ENCODE measurements at regions not wholly inside any gene's neighbourhood (a gene's known extent, or its start where the extent isn't known, plus 50 kb on each side); places are given as distances from the start of the nearest gene placed in this dataset.

- no peak for DNase-seq
These were observed 224.6 kb upstream of the RAB6C start for GRCh38 chr2:129754831-129755230.

DNA sequence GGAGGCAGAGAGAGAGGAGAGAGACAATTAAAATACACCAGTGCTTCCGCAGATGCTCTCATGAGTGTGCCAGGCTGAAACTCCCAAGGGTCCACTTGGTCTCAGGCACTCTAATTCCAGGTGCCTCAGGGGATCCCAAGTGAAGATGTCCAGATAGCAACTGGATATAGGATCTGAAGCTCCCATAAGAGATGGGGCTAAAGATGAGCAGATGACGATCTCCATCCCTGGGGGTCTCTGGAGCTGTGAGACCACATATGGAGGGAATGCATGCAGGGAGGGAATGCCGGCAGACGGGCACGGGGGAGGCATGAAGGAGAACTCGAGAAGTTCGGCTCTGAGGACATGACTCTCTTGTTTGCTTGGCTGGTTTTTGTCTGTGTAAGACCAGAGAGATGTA, 223.7 kb upstream of the RAB6C start:
- DNase-seq, result no peak

DNA sequence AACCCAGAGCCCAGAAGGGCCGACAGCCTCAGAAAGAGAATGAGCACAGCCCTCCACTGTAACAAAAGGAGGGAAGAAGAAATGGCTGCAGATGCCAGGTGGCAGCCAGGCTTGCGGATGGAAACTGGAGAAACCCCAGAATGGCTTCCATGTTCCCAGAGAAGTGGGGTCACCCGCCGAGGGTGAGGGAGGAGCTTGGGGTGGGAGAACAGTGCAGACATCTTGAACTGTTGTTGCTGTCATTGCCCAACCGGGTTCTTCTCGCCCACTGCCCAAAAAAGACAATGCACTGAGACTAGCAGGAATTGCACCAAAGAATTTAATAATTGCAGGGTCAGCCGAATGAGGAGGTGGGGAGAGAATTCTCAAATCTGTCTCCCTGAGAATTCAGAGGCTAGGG, 223.2 kb upstream of the RAB6C start:
- no peak for DNase-seq

DNA sequence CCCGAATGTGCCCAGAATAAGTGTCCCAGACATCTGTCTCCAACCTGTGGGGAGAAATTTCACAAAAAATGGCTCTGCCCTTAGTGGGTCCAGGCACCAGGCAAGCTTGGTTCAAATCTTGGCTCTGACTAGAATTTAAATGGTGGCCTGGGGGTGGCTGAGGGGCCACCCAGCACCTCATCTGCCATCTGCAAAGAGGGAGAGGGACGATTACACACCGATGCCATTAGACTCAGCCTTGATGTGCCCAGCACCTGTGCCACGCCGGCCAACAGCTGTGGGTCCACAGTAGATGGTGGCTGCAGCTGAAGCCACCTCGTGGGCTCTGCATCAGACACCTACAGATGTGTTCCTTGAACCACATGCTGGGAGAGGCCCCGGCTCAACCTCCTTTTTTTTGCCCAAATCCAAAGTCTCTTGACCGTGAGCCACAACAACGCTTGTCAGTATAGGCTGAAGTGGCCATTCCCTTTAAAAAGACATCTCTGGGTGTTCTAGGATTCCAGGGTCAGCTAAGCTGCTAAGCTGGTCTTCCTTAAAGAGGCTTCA, 222.0 kb upstream of the RAB6C start:
- DNase-seq, result no peak

DNA sequence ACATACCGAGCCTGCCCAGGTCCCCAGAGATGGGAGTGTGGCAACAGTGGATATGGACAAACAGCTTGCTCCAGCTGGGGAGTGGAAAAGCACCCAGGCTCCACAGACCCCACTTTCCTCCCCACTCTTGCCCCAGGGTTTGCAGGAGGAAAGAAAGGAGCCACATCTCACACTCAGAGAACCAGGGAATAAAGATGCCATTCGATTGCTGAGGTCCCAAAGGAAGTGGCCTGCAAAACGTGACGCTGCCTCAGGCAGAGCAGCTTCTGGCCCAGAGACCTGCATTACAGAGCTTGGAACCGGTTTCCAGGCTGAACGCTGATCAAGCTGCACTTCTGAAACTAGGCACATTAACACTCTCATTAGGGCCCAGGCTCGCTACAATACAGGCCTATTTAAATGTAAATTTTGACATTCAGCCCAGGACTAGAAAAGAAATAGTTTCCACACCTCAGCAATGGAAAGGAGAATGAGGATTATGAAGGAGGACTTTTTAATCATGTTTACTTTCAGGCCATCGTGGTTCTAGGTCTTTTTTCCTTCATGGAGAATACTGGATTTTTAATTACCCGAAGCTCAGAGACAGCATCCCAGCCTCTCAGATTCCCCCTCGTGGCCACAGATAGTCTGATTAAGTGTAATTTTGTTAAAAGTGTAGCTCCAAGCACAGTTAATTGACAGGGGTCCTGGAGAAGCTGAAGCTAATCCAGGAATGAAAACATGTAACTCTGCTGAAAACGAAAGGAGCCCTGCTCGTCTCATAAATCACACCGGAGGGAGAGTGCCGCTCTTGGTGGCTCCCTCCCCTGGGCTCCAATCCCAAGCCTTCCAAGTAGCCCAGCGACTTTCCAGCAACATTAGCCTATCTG, 221.3 kb upstream of the RAB6C start:
- DNase-seq, result no peak

DNA sequence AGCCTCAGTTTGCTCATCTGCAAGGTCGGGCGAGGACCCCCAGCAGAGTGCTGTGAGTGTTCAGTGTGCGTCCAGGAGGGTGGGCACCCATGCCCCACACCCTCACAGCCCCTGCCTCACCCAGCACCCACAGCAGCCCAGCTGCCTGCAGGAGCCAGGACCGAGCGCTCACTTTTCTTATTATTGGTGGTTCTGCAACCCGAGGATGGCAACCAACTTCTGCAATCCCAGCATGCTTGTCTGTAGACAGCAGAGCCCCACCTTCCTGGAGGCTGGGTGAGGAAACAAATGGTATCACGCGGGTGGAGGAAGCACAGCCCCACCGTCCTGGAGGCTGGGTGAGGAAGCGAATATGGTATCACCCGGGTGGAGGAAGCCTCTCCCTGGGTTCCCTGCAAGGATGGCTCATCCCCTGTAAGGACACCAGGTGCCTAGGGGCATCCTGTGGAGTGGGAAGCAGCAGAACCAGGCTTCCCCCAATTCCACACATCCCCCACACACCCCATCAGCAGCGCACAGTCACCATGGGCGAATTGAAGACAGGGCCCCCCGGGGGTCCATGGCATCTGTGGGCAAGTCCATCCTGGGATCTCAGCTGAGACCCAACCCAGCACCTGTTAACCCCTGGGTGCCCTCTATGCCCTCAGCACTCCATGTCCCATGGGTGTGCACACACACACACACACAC, 220.5 kb upstream of the RAB6C start:
- DNase-seq, result no peak

- DNase-seq, result no peak
These were observed 219.9 kb upstream of the RAB6C start for GRCh38 chr2:129759472-129760010.

DNA sequence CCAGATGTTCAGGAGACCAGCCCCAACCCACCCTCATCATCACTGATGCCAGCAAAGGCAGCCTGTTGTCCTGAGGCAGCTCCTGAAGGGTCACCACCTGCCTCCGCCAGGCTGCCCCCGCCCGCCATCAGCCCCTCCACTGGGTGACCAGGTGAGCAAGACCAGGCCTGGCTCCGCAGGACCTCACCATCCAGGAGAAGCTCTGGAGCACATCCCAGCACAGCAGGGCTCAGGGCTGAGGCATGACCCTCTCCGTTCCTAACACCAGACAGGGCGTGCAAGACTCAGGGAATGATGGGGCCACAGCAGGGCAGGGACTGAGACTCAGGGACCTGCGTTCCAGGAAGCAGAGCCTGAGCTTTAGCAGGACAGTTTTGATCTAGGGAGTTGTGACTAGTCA, 218.8 kb upstream of the RAB6C start:
- no peak for DNase-seq

DNA sequence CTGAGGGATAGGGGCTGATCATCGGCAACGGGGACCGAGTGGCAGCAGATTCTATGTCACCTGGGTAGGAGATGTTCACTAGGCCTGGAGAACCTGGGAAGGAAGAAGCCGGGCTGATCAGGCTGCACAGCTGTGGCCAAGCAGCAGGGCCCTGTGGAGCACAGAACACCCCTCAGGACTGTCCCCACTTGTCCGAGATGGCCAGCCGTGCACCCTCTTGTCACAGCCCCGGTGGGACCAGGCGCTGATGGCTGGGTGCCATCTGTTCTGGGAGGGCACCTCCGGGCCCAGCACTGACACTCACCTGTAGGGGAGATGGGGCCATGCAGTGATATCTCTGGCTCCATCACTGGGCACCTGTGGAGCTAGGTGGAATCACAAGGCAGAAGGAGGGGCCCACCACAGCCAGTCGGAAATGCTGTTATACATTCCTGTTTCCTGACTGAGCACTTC, 217.9 kb upstream of the RAB6C start:
- no peak for DNase-seq

DNA sequence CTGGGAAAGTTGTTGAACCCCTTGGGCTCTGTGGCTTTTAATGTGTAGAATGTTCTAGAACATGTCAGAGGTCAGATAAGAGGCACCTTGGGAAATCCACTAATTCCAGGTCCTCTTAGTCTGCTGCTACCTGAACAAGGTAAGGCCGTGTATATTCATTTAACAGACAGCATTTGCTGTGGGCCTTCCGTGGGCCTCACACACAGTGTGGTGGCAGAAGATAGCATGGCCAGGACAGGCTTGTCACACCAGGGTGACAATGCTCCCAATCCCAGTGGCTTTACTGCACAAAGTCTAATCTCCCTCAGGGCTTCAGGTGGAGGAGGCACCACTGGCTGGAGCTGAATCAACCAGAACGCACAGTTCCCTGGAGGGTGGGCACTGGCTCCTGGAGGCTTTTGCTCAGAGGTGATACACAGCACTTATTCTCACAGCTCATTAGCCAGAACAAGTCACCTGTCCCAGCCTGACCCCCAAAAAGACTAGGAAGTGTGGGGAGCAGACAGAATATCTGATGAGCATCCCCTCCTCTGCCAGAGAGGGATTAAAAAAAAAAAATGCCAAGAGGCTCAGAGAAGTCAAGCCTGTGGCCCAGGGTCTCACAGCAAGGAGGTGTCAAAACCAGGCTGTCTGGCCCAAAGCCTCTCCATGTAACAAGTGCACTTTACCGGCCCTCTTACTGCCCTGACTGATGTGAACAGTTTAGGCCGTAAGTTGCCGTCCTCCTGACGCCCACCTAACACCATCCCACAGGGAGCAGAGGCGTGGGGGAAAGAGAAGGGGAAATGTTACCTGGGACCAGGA, 216.9 kb upstream of the RAB6C start:
- no peak for DNase-seq

GRCh38 chr2:129763190-129763846, 216.1 kb upstream of the RAB6C start:
- no peak for DNase-seq

- DNase-seq, result no peak
These were observed 215.5 kb upstream of the RAB6C start for GRCh38 chr2:129763966-129764365.

DNA sequence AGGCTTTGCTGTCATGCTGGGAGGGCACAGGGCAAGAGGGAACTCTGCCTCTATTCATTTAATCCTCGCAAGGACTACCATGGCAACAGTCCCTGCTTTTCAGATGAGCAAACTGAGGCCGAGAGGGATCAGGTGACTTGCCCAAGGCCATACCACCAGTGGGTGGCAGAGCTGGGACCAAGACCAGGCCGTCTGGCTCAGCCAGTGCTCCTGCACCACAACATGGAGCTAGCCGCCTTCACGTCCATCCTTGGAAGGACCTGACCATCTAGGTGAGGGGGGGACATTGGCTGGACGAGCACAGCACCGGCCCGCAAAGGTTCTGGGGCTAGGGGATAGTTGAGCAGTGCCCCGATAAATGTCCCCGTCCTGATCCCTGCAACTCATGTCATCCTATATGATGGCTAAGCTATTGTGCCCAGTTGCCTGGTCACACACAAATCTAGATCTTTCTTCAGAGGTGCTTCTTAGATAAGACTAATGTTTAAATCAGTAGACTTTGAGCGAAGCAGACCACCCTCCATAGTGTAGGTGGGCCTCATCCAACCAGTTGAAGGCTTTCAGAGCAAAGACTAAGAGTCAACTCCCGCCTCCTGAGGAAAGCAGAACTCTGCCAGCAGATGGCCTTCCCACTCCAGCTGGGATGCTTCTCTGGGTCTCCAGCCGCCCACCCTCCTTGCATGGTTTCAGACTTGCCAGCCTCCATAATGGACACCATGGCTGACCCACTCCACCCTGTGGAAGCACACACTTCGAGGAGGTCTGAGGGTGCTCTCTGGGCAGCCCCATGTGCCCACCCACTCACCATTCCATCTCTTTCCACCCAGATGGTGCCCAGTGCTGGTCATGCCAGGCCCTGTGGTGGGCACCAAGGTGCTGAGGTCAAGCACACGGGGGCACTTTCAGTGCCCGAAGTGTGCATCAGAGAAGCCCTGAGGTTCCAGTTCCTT, 214.8 kb upstream of the RAB6C start:
- DNase-seq, result no peak

DNA sequence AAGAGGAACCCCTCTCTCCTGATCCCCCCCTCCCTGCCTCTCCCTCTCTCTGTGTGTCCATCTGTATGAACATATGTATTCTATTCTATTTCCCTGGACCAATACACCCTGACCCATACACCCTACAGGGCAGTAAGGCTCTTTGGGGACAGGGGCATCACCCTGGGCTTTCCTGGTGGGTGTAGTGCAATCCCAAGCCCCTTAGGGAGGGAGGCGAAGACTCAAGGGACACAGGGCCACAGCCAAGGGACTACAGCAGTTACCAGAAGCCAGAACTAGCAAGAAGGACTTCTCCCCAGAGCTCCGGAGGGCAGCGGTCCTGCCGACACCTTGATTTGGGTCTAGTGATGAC, 214.2 kb upstream of the RAB6C start:
- DNase-seq, result no peak

GRCh38 chr2:129765678-129766351, 213.7 kb upstream of the RAB6C start:
- DNase-seq, result no peak

DNA sequence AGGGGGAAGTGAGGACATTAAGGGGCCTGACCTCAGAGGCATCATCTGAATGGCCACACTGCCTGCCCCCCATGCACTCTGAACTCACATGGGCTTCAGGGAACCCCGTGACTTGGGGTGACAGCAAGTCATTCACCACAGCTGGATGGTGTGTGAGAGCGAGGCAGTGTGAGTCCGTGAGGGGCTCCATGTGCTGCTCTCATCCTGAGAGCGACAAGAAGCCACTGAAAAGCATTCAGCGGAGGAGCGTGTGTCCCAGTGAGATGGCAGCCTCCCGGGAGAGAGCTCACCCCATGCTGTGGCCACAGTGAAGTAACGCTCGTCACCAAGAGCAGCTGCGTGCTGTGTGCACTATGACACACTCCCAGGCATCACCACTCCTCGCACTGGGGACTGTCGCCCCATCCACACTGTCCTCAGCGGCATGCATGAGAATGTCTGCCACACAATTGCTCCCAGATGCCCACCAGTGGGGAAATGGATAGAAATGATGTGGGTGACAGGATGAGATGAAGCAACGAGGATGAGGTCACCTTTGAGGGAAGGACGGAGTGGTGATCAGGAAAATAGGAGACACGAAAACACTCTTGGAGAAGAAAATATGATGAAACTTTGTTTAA, 213.0 kb upstream of the RAB6C start:
- no peak for DNase-seq

GRCh38 chr2:129767346-129768035, 212.0 kb upstream of the RAB6C start:
- no peak for DNase-seq

GRCh38 chr2:129768036-129768386, 211.5 kb upstream of the RAB6C start:
- no peak for DNase-seq

- no peak for DNase-seq
These were observed 210.8 kb upstream of the RAB6C start for GRCh38 chr2:129768485-129769184.

All from CD4-positive, alpha-beta T cell treated with Interleukin-17A for 4 hours (primary cell).